B cell (primary cell): ENCODE measurements at regions not wholly inside any gene's neighbourhood (a gene's known extent, or its start where the extent isn't known, plus 50 kb on each side); places are given as distances from the start of the nearest gene placed in this dataset.

Experiments
- ATAC-seq: fragments of 200-7000 bp; cut with Tn5 transposase; one replicate; pipeline ENCODE4 v1.10.0; 2021; ENCODE audit warnings: low read depth, mild to moderate bottlenecking, moderate number of reproducible peaks, moderate library complexity
- CTCF ChIA-PET: fragments of 350-600 bp; sonication (Branson Sonifier 250); formaldehyde crosslinking; loops from one replicate; lab custom pipeline; 2021; ENCODE audit warnings: antibody characterized with exemption, inconsistent platforms; lab: Charles Lee
- POLR2A ChIA-PET: fragments of 350-600 bp; sonication (Branson Sonifier 250); formaldehyde crosslinking; loops from one replicate; lab custom pipeline; 2021; ENCODE audit warnings: antibody characterized with exemption; lab: Charles Lee
- DNase-seq: peaks from one replicate; pipeline ENCODE4 v3.0.0; 2013
- H2AFZ ChIP-seq: 2 replicates; pipeline ENCODE4 v1.6.1; 2012; ENCODE audit warnings: mild to moderate bottlenecking, low read depth, low read length; ENCODE audit not compliant: insufficient read depth, poor library complexity, severe bottlenecking
- H3K27ac ChIP-seq, 2 donors: 1 replicate in 1 of 2; 2 replicates in 1 of 2; pipeline ENCODE4 v1.5.1; 2012 to 2013; ENCODE audit warnings: low read length in 2 of 2, mild to moderate bottlenecking in 2 of 2, moderate library complexity in 1 of 2
- H3K27me3 ChIP-seq, 4 experiments: fragments of 200-600 bp in 1 of 4; sonication (generic) in 1 of 4; replicated peaks in 1 of 4; 1 replicate in 2 of 4; 2 replicates in 2 of 4; pipeline versions ENCODE4 v1.6.1 to v1.7.0; 2013 to 2016; ENCODE audit warnings: low read length in 3 of 4, mild to moderate bottlenecking in 2 of 4, mixed read lengths in 1 of 4, moderate library complexity in 1 of 4; ENCODE audit not compliant: insufficient read depth in 4 of 4, control insufficient read depth in 3 of 4; ENCODE audit errors: control extremely low read depth in 1 of 4
- H3K36me3 ChIP-seq, 2 experiments: replicated peaks in 1 of 2; 1 replicate in 1 of 2; 2 replicates in 1 of 2; pipeline versions ENCODE4 v1.6.1 to v1.7.1; 2013; ENCODE audit warnings: low read length in 1 of 2; ENCODE audit not compliant: insufficient read depth in 2 of 2, control insufficient read depth in 1 of 2; ENCODE audit errors: control extremely low read depth in 1 of 2, extremely low read depth in 1 of 2
- H3K4me1 ChIP-seq, 2 donors: fragments of 200-600 bp in 1 of 2; sonication (generic) in 1 of 2; 1 replicate in 1 of 2; 2 replicates in 1 of 2; pipeline versions ENCODE4 v1.5.1 to v1.6.1; 2013 to 2017; ENCODE audit warnings: low read length in 2 of 2; ENCODE audit not compliant: control insufficient read depth in 2 of 2, insufficient read depth in 2 of 2
- H3K4me2 ChIP-seq: replicated peaks from 2 replicates; pipeline ENCODE3; 2012; ENCODE audit warnings: mild to moderate bottlenecking, low read depth, low read length; ENCODE audit not compliant: poor library complexity, severe bottlenecking
- H3K4me3 ChIP-seq, 5 experiments: fragments of 200-600 bp in 1 of 5; sonication (generic) in 1 of 5; 1 replicate in 3 of 5; 2 replicates in 2 of 5; pipeline versions ENCODE4 v1.5.1 to v1.7.0; 2011 to 2016; ENCODE audit warnings: low read length in 4 of 5, mild to moderate bottlenecking in 4 of 5, low read depth in 2 of 5, control low read depth in 1 of 5, moderate library complexity in 1 of 5; ENCODE audit not compliant: insufficient read depth in 1 of 5; ENCODE audit errors: control extremely low read depth in 1 of 5, extremely low read depth in 1 of 5
- H3K79me2 ChIP-seq: fragments of 200-600 bp; sonication (generic); one replicate; pipeline ENCODE4 v1.6.0; 2016; ENCODE audit warnings: low read length; ENCODE audit not compliant: control insufficient read depth, insufficient read depth
- H3K9ac ChIP-seq: fragments of 200-600 bp; sonication (generic); 2 replicates; pipeline ENCODE4 v1.6.1; 2017; ENCODE audit warnings: mild to moderate bottlenecking, low read length, moderate library complexity
- H3K9me3 ChIP-seq, 3 donors: one replicate each; pipeline versions ENCODE4 v1.6.1 to v1.7.1; 2013; ENCODE audit warnings: low read length in 2 of 3; ENCODE audit not compliant: control insufficient read depth in 2 of 3, insufficient read depth in 1 of 3; ENCODE audit errors: control extremely low read depth in 1 of 3
- H4K20me1 ChIP-seq: 2 replicates; pipeline ENCODE4 v1.6.0; 2012; ENCODE audit warnings: mild to moderate bottlenecking, low read length; ENCODE audit not compliant: insufficient read depth, control insufficient read depth, poor library complexity, severe bottlenecking
- H3K27ac Mint-ChIP-seq: one replicate; pipeline ENCODE4 v1.8.0; 2021; ENCODE audit warnings: mixed read lengths
- H3K27me3 Mint-ChIP-seq: one replicate; pipeline ENCODE4 v1.8.0; 2021; ENCODE audit warnings: mixed read lengths
- H3K4me1 Mint-ChIP-seq: one replicate; pipeline ENCODE4 v1.8.0; 2021; ENCODE audit warnings: mixed read lengths
- H3K4me3 Mint-ChIP-seq: one replicate; pipeline ENCODE4 v1.8.0; 2021; ENCODE audit warnings: mixed read lengths
- H3K9me3 Mint-ChIP-seq: one replicate; pipeline ENCODE4 v1.8.0; 2022; ENCODE audit warnings: mixed read lengths; ENCODE audit not compliant: insufficient read depth
- CTCF ChIP-seq: fragments of 200-600 bp; IDR thresholded peaks from one replicate; pipeline ENCODE4 v1.8.0; 2022; ENCODE audit warnings: antibody characterized with exemption, mild to moderate bottlenecking
- EZH2 ChIP-seq: IDR thresholded peaks from 2 replicates; pipeline ENCODE4 v1.6.1; 2012; ENCODE audit warnings: borderline replicate concordance, low read depth, mild to moderate bottlenecking, moderate library complexity, low read length; ENCODE audit not compliant: insufficient read depth, poor library complexity, severe bottlenecking
- WGBS: methylation state at CpG from one replicate; pipeline ENCODE4 v1.1.5; 2013; ENCODE audit warnings: missing lambda C conversion rate; ENCODE audit not compliant: insufficient coverage; 5-methylcytosine and 5-hydroxymethylcytosine counted together
- intact Hi-C: fragments of 100-400 bp; cut with micrococcal nuclease; formaldehyde crosslinking; loops from one replicate; pipeline ENCODE4 v1.10.0; 2022

GRCh38 chr2:236761358-236761757 is 191.7 kb downstream of the ACKR3 start:
- no peaks in the 10 kb centered on the region for H3K9me3 Mint-ChIP-seq
- no peaks in the 10 kb centered on the region for H3K4me1 Mint-ChIP-seq
- Histone ChIP-seq H2AFZ (no peak overlapping the region), H3K4me1 (no peaks in the 10 kb centered on the region), H3K79me2 (no peaks in the 10 kb centered on the region), H4K20me1 (no peaks in the 10 kb centered on the region), H3K27me3 (no peaks in the 10 kb centered on the region), H3K27ac (no peak overlapping the region), H3K4me2 (no peak overlapping the region), H3K9ac (no peak overlapping the region), H3K9me3 (no peaks in the 10 kb centered on the region), H3K4me3 (no peak overlapping the region), H3K36me3 (no peaks in the 10 kb centered on the region)
- peaks cover 4% of the 10 kb centered on the region for H3K27me3 Mint-ChIP-seq
- TF ChIP-seq EZH2, result no peak
- no peak for TF ChIP-seq CTCF
- POLR2A ChIA-PET, result no interaction called here
- 83% methylated on average over 1 of the region's 3 CpGs for WGBS
- intact Hi-C loops, result no loop called here
- no peak for DNase-seq
- CTCF ChIA-PET, result no interaction called here
- H3K27ac Mint-ChIP-seq, result no peak overlapping the region
- no peak overlapping the region for H3K4me3 Mint-ChIP-seq
- ATAC-seq, result no peak

- Mint-ChIP-seq H3K9me3 (no peaks in the 10 kb centered on the region), H3K27me3 (peaks cover 4% of the 10 kb centered on the region), H3K27ac (no peak overlapping the region), H3K4me3 (no peak overlapping the region), H3K4me1 (no peaks in the 10 kb centered on the region)
- Histone ChIP-seq H3K27me3 (peaks cover 0 to under 1% (median 0%) of the 10 kb centered on the region in 4 experiments), H3K4me1 (no peaks in the 10 kb centered on the region), H3K9ac (no peak overlapping the region), H4K20me1 (no peaks in the 10 kb centered on the region), H3K4me3 (no peak overlapping the region), H3K4me2 (no peak overlapping the region), H2AFZ (no peak overlapping the region), H3K79me2 (no peaks in the 10 kb centered on the region), H3K9me3 (no peaks in the 10 kb centered on the region), H3K27ac (no peak overlapping the region), H3K36me3 (no peaks in the 10 kb centered on the region)
- CTCF ChIA-PET, result no interaction called here
- POLR2A ChIA-PET, result no interaction called here
- intact Hi-C loops, result no loop called here
- 80% methylated on average over 1 of the region's 5 CpGs for WGBS
- DNase-seq (no peak), ATAC-seq (no peak)
- no peak for TF ChIP-seq EZH2
- TF ChIP-seq CTCF, result no peak
Observed at GRCh38 chr2:236762628-236763027, 193.0 kb downstream of the ACKR3 start.
